Cardiac fibroblast (primary cell): ENCODE measurements at regions not wholly inside any gene's neighbourhood (a gene's known extent, or its start where the extent isn't known, plus 50 kb on each side); places are given as distances from the start of the nearest gene placed in this dataset.

Source experiments
- DNase-seq, 2 donors: peaks; one replicate each; pipeline versions ENCODE4 v3.0.0 to v3.0.0-alpha.2; 2010; ENCODE audit warnings: low read depth in 2 of 2
- H3K4me3 ChIP-seq, 2 donors: replicated peaks in 1 of 2; 1 replicate in 1 of 2; 2 replicates in 1 of 2; pipeline ENCODE4 v1.5.1; 2011; ENCODE audit warnings: low read depth in 2 of 2, low read length in 2 of 2, mild to moderate bottlenecking in 2 of 2, moderate library complexity in 1 of 2
- CTCF ChIP-seq: IDR thresholded peaks from one replicate; pipeline ENCODE4 v1.5.1; 2011; ENCODE audit warnings: low read depth, mild to moderate bottlenecking, low read length, inconsistent platforms

GRCh38 chr3:189395825-189396224 lies 224.1 kb downstream of the TPRG1 start:
- no peak overlapping the region for H3K4me3 ChIP-seq
- no peak for DNase-seq
- no peak for TF ChIP-seq CTCF

DNA sequence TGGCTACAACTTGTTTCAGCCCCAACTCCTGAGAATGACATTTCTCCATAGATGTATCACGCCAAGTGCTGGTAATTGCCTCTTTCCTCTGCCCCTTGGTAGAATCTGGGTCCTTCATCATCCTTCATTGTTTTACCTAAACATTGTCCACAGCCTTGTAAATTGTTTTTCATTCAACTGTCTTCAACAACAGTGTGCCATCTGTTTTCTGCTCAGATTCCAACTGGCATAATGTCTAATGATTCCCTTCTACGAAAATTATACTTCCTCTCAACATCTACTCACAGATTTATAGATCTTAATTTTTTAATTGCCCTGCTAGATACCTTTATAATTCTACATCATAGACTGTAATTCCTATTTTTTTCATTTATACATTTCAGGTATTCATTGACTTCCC lies 226.9 kb downstream of the TPRG1 start:
- no peak for DNase-seq
- H3K4me3 ChIP-seq: no peak overlapping the region
- no peak for TF ChIP-seq CTCF

DNA sequence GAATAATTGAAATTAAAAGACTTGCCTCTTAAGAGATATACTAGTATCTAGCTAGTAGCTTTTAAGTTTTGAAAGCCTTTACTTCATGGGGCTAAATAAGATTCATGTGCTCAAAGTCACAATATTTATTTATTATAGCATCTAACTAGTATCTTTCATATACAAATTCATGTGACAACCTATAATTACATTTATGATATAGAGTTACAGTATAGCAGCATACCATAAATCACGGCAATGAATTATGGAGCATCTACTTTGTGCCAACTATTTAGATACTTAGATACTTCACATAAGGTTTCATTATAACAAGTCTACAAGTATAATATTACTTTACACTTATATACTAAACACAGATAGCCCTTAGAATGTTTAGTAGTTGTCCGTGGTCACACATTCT lies 229.4 kb downstream of the TPRG1 start:
- H3K4me3 ChIP-seq: no peak overlapping the region
- no peak for TF ChIP-seq CTCF
- DNase-seq: no peak

DNA sequence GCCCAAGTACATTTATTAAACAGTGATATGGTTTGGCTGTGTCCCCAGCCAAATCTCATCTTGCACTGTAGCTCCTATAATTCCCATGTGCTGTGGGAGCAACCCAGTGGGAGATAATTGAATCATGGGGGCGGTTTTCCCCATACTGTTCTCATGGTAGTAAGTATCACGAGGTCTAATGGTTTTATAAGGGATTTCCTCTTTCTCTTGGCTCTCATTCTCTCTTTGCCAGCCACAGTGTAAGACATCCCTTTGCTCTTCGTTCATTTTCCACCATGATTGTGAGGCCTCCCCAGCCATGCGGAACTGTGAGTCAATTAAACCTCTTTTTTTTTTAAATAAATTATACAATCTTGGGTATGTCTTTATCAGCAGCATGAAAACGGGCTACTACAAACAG lies 228.0 kb upstream of the TP63 start:
- no peak overlapping the region for H3K4me3 ChIP-seq
- TF ChIP-seq CTCF: no peak
- no peak for DNase-seq

DNA sequence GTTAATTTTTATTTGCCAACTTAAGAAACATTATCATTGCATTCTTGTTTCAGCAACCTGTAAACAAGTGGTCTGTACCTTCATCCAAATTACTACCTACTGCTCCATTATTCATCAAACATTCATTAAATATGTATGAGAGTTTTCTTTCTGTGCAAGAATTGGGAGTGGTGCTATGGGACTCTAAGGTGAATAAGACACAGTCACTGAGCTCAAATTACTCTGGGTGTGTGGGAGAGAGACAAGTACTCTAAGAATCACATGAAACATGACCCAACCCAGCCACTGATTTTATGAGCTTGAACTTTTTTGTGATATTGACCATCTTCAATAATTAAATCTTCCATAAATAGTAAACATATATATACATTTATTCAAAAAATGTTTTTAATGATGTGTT lies 227.2 kb upstream of the TP63 start:
- H3K4me3 ChIP-seq: no peak overlapping the region
- DNase-seq: no peak
- no peak for TF ChIP-seq CTCF

DNA sequence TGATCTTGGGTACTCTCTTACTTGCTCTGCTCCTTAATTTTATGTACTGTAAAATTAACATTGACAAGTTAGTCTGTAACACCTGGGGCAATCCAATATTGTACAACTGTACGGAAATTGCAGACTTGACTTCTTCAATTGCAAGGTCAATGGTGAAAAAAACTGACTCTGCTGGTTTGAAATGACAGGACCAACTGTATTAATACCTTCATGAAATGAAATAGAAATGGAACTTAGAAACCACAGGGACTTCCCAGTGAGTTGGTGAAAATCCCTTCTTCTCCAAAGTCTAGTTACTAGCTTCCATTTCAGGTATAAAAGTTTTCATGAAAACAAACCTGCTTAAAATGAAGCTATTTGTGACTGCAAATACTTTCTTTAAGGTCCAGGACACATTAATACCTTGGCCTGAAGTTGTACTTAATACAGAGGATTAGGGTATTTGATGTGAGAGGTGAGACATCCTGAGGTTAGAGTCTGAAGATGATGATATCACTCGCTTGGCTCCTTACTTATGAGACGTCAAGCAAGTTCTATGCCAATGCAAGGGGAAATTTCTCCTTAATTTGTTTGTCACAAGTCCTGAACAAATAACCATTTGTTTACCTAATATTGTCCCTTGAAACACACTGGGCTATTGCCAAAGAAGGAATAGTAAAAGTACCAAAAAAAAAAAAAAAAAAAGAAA lies 226.2 kb upstream of the TP63 start:
- no peak for DNase-seq
- no peak for TF ChIP-seq CTCF
- no peak overlapping the region for H3K4me3 ChIP-seq

GRCh38 chr3:189406148-189406547 lies 225.0 kb upstream of the TP63 start:
- DNase-seq: no peak
- TF ChIP-seq CTCF: no peak
- no peak overlapping the region for H3K4me3 ChIP-seq
